ENCODE measurements at regions not wholly inside any gene's neighbourhood (a gene's known extent, or its start where the extent isn't known, plus 50 kb on each side); places are given as distances from the start of the nearest gene placed in this dataset.

DNA sequence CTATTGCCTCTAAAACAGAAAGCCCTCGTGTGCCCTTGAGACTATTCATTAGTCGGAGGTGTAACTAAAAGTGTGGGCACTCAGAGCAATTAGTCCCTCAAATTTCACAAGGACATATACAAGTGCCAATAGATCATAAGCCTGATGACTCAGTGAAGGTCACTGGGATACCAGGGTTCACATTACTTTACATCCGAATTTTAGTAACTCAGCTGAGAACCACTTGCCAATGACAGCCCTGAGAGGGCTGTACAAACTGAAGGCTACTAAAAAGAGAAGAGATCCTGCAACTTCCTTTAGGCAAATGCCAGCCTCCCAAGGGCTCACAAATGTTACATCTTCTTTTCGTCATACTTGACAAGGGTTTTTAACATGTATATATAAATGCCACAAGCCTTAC, 369.6 kb downstream of the TENT5A start:
- no peak for TF ChIP-seq NR3C1 (IDR thresholded peaks at IDR 0.05)
- no peak for TF ChIP-seq POLR2A (IDR thresholded peaks at IDR 0.05; ENCODE audit: low read length)
- TF ChIP-seq JUN (IDR thresholded peaks at IDR 0.05): no peak
- TF ChIP-seq, protein P1, sequence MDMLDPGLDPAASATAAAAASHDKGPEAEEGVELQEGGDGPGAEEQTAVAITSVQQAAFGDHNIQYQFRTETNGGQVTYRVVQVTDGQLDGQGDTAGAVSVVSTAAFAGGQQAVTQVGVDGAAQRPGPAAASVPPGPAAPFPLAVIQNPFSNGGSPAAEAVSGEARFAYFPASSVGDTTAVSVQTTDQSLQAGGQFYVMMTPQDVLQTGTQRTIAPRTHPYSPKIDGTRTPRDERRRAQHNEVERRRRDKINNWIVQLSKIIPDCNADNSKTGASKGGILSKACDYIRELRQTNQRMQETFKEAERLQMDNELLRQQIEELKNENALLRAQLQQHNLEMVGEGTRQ (IDR thresholded peaks at IDR 0.05): no peak
- TF ChIP-seq CTCF (IDR thresholded peaks at IDR 0.05): no peak
- TF ChIP-seq, protein P2, sequence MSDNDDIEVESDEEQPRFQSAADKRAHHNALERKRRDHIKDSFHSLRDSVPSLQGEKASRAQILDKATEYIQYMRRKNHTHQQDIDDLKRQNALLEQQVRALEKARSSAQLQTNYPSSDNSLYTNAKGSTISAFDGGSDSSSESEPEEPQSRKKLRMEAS (IDR thresholded peaks at IDR 0.05): no peak
- TF ChIP-seq HDAC2 (IDR thresholded peaks at IDR 0.05): no peak
- TF ChIP-seq, protein P3, sequence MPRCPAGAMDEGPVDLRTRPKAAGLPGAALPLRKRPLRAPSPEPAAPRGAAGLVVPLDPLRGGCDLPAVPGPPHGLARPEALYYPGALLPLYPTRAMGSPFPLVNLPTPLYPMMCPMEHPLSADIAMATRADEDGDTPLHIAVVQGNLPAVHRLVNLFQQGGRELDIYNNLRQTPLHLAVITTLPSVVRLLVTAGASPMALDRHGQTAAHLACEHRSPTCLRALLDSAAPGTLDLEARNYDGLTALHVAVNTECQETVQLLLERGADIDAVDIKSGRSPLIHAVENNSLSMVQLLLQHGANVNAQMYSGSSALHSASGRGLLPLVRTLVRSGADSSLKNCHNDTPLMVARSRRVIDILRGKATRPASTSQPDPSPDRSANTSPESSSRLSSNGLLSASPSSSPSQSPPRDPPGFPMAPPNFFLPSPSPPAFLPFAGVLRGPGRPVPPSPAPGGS (IDR thresholded peaks at IDR 0.05): no peak
- no peak for TF ChIP-seq EP300 (IDR thresholded peaks at IDR 0.05)
- no peak for TF ChIP-seq JUNB (IDR thresholded peaks at IDR 0.05)
- no peak for TF ChIP-seq EHF (CRISPR knock-in tag; IDR thresholded peaks at IDR 0.05)
- TF ChIP-seq MYC (IDR thresholded peaks at IDR 0.05; ENCODE audit: borderline replicate concordance, low read length): no peak
